K562 (cell line): ENCODE measurements at regions not wholly inside any gene's neighbourhood (a gene's known extent, or its start where the extent isn't known, plus 50 kb on each side); places are given as distances from the start of the nearest gene placed in this dataset.

Experiments used
- ATAC-seq: fragments of 200-7000 bp; cut with Tn5 transposase; 3 replicates; pipeline ENCODE4 v1.9.1; 2020; ENCODE audit warnings: moderate library complexity
- BruUV-seq: library from RNA; stranded (reverse); fragments of 400-500 nt; replicated peaks from 2 replicates; lab custom pipeline; 2021; lab: Mats Ljungman, UMichigan
- CTCF ChIA-PET: fragments of 300-600 bp; formaldehyde crosslinking; extraction: SDS; loops from one replicate; lab custom pipeline; 2021; ENCODE audit warnings: low intra/inter-chr PET ratio; lab: Yijun Ruan, JAX
- POLR2A ChIA-PET: fragments of 300-600, 350-650 bp; sonication (Branson Sonifier 250); formaldehyde crosslinking; extraction: SDS; loops from one replicate; lab custom pipeline; 2021; ENCODE audit warnings: antibody characterized with exemption, inconsistent platforms; lab: Yijun Ruan, JAX
- DNase-seq, 4 experiments: peaks; one replicate each; pipeline versions ENCODE4 v3.0.0 to v3.0.0-alpha.2; 2011 to 2018; ENCODE audit warnings: low spot score in 3 of 4, mixed read lengths in 3 of 4; ENCODE audit errors: extremely low read depth in 1 of 4
- FAIRE-seq: peaks from 2 replicates; lab custom pipeline; 2011; peaks lifted over from hg19 to GRCh38; lab: Jason Lieb, UNC
- H2AFZ ChIP-seq: 2 replicates; pipeline ENCODE4 v1.6.0; 2011; ENCODE audit warnings: low read depth, low read length, control low read depth, inconsistent platforms
- H3K27ac ChIP-seq: fragments of 200-600 bp; 3 replicates; pipeline ENCODE4 v1.8.0; 2011; ENCODE audit warnings: low read depth, mild to moderate bottlenecking, control low read depth, inconsistent platforms, low read length, moderate library complexity, mixed read lengths; ENCODE audit errors: extremely low read depth
- H3K27me3 ChIP-seq, 2 experiments: fragments of 300-600 bp in 1 of 2; 2 replicates in 1 of 2; 3 replicates in 1 of 2; pipeline versions ENCODE4 v1.6.0 to v1.8.0; 2011; ENCODE audit warnings: inconsistent platforms in 2 of 2, low read length in 2 of 2, mild to moderate bottlenecking in 1 of 2, mixed read lengths in 1 of 2, moderate library complexity in 1 of 2; ENCODE audit not compliant: control insufficient read depth in 2 of 2, insufficient read depth in 2 of 2
- H3K36me3 ChIP-seq: fragments of 300-600 bp; 3 replicates; pipeline ENCODE4 v1.8.0; 2011; ENCODE audit warnings: mild to moderate bottlenecking, low read length, inconsistent platforms; ENCODE audit not compliant: control insufficient read depth, insufficient read depth
- H3K4me1 ChIP-seq, 2 experiments: fragments of 200-600 bp in 1 of 2; replicated peaks in 1 of 2; 2 replicates in 1 of 2; 3 replicates in 1 of 2; pipeline versions ENCODE4 v1.5.1 to v1.8.0; 2011; ENCODE audit warnings: inconsistent platforms in 2 of 2, low read length in 2 of 2, mild to moderate bottlenecking in 1 of 2, mixed read lengths in 1 of 2, moderate library complexity in 1 of 2; ENCODE audit not compliant: control insufficient read depth in 2 of 2, insufficient read depth in 2 of 2
- H3K4me2 ChIP-seq: 2 replicates; pipeline ENCODE4 v1.6.1; 2011; ENCODE audit warnings: low read length, control low read depth, inconsistent platforms, mixed read lengths; ENCODE audit not compliant: insufficient read depth
- H3K4me3 ChIP-seq: fragments of 200-600 bp; sonication (generic), shearing (Covaris generic); 2 replicates; pipeline ENCODE4 v1.5.1; 2016; ENCODE audit warnings: control low read depth, inconsistent platforms
- H3K79me2 ChIP-seq: fragments of 200-600 bp; 3 replicates; pipeline ENCODE4 v1.8.0; 2011; ENCODE audit warnings: low read length, inconsistent platforms; ENCODE audit not compliant: control insufficient read depth, insufficient read depth
- H3K9ac ChIP-seq, 2 experiments: 2 replicates each; pipeline versions ENCODE4 v1.6.0 to v1.6.1; 2011; ENCODE audit warnings: low read depth in 2 of 2, low read length in 2 of 2, control low read depth in 1 of 2, inconsistent platforms in 1 of 2, mild to moderate bottlenecking in 1 of 2, mixed read lengths in 1 of 2; ENCODE audit not compliant: insufficient read depth in 1 of 2
- H3K9me1 ChIP-seq: one replicate; pipeline ENCODE4 v1.6.0; 2011; ENCODE audit warnings: inconsistent platforms, mild to moderate bottlenecking, low read length, moderate library complexity; ENCODE audit not compliant: control insufficient read depth, insufficient read depth
- H3K9me3 ChIP-seq: replicated peaks from 2 replicates; pipeline ENCODE4 v1.5.1; 2011; ENCODE audit warnings: low read depth, low read length, inconsistent platforms; ENCODE audit not compliant: control insufficient read depth, insufficient read depth
- H4K20me1 ChIP-seq: replicated peaks from 2 replicates; pipeline ENCODE4 v1.6.1; 2011; ENCODE audit warnings: low read length, inconsistent platforms, mixed read lengths; ENCODE audit not compliant: control insufficient read depth, insufficient read depth
- CSDE1 ChIP-seq, 2 experiments: fragments of 450-650 bp; IDR thresholded peaks; 2 replicates each; pipeline ENCODE4 v1.6.1; 2016; ENCODE audit warnings: mild to moderate bottlenecking in 1 of 2
- DMBX1 ChIP-seq: fragments of 250-450 bp; sonication (Bioruptor Pico); IDR thresholded peaks from 2 replicates; pipeline ENCODE4 v1.8.0; 2022; ENCODE audit warnings: inconsistent platforms, mild to moderate bottlenecking, moderate library complexity, borderline replicate concordance
- HCFC1 ChIP-seq: IDR thresholded peaks from 2 replicates; pipeline ENCODE4 v1.6.1; 2012; ENCODE audit warnings: low read depth, low read length, improper control_type of control experiment
- NCOA1 ChIP-seq: fragments of 450-650 bp; IDR thresholded peaks from 2 replicates; pipeline ENCODE4 v1.6.1; 2016; ENCODE audit warnings: low read depth
- NCOR1 ChIP-seq: fragments of 450-650 bp; IDR thresholded peaks from 2 replicates; pipeline ENCODE4 v1.6.1; 2016; ENCODE audit warnings: mild to moderate bottlenecking, moderate library complexity
- TAF15 ChIP-seq: fragments of 200-400 bp; formaldehyde crosslinking; IDR thresholded peaks from 2 replicates; pipeline ENCODE4 v1.6.1; 2017; ENCODE audit warnings: mild to moderate bottlenecking, low read depth, low read length, moderate library complexity
- TCF3 ChIP-seq: sonication (generic); formaldehyde crosslinking; IDR thresholded peaks from 2 replicates; pipeline ENCODE4 v1.4.0; 2020; ENCODE audit warnings: mild to moderate bottlenecking, missing genetic modification reagents
- TEAD4 ChIP-seq, 2 experiments: sonication (generic) in 1 of 2; formaldehyde crosslinking in 1 of 2; IDR thresholded peaks; 2 replicates each; pipeline versions ENCODE4 v1.6.1 to v1.8.0; 2012 to 2022; ENCODE audit warnings: borderline replicate concordance in 1 of 2, inconsistent platforms in 1 of 2, low read length in 1 of 2, mild to moderate bottlenecking in 1 of 2, missing genetic modification reagents in 1 of 2
- ZNF316 ChIP-seq: fragments of 450-650 bp; IDR thresholded peaks from 2 replicates; pipeline ENCODE4 v1.6.1; 2016
- WGBS: fragments of 100-300 bp; shearing (Covaris generic); methylation state at CpG from one replicate; pipeline ENCODE4 v1.1.6; 2016; ENCODE audit warnings: low coverage, mixed read lengths; ENCODE audit not compliant: insufficient coverage; ENCODE audit errors: missing lambda C conversion rate; 5-methylcytosine and 5-hydroxymethylcytosine counted together
- in situ Hi-C: fragments of 300-500 bp; cut with MboI; formaldehyde crosslinking; loops from 4 replicates; pipeline ENCODE4 v1.15.0; 2018; ENCODE audit warnings: inconsistent platforms, mixed read lengths
- intact Hi-C: fragments of 100-400 bp; cut with micrococcal nuclease; formaldehyde crosslinking; loops from 2 replicates; pipeline ENCODE4 v1.14.2; 2022

DNA sequence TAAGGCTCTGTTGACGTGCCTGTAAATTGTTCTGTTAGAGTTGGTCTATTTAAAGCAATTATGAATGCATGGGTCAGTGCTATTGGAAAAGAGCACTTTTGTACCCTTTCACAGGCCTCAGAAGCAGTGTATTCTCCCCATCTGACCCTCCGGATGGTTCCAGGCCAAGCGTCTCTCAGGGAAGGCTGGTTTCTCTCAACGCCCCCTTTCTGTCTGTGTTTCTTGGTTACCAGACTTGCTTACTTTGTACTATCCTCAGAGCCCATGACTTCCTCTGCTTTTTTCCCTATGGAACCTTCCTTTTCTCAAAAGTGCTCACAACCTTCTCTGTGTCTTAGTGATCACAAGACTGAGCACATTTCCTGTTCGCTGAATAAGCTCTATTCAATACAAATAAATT lies 559.3 kb upstream of the ZFP42 start:
- FAIRE-seq (no peak), DNase-seq (no peak), ATAC-seq (no peak)
- Histone ChIP-seq H4K20me1 (no peaks in the 10 kb centered on the region), H3K9me3 (no peaks in the 10 kb centered on the region), H3K9me1 (no peaks in the 10 kb centered on the region), H3K27me3 (no peaks in the 10 kb centered on the region), H3K9ac (no peak overlapping the region), H3K4me2 (no peak overlapping the region), H3K4me3 (no peak overlapping the region), H3K27ac (no peak overlapping the region), H3K4me1 (no peaks in the 10 kb centered on the region), H3K79me2 (no peaks in the 10 kb centered on the region), H3K36me3 (no peaks in the 10 kb centered on the region), H2AFZ (no peak overlapping the region)
- intact Hi-C loops (no loop called here), in situ Hi-C loops (no loop called here)
- WGBS: 9% methylated on average over 5 of the region's 5 CpGs
- TF ChIP-seq CSDE1 (IDR thresholded peaks at IDR 0.05) (no peak), TEAD4 (IDR thresholded peaks at IDR 0.05; ENCODE audit: low read length) (no peak), TEAD4 (CRISPR knock-in tag; IDR thresholded peaks at IDR 0.05; ENCODE audit: borderline replicate concordance) (no peak), NCOA1 (no peak), ZNF316 (no peak), NCOR1 (no peak)
- POLR2A ChIA-PET: no interaction called here
- CTCF ChIA-PET: no interaction called here
- BruUV-seq: no TSS peak

DNA sequence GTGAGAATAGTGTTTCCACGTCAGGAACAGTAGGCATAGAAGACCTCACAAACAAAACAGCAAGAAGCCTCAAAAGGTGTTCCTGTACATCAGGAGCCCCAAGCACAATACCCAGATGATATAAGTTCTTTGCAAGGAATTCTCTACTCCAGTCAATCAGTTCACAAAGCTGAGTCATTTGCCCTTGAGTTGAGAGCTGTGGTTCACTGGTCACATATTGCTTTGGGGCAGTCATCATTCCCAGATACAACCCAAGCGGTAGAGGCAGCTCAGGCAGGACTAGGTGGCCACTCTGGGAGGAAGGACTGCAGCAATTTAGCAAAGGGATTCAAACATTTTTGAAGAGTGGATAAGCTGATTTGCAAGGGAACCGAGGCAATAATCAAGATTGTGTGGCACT lies 551.5 kb upstream of the ZFP42 start:
- no peak overlapping the region for H3K9ac ChIP-seq
- no TSS peak for BruUV-seq
- no peak for DNase-seq
- no peaks in the 10 kb centered on the region for H3K36me3 ChIP-seq
- H4K20me1 ChIP-seq: no peaks in the 10 kb centered on the region
- no peaks in the 10 kb centered on the region for H3K9me3 ChIP-seq
- intact Hi-C loops: no loop called here
- no peak for FAIRE-seq
- H3K9me1 ChIP-seq: no peaks in the 10 kb centered on the region
- ATAC-seq: no peak
- CTCF ChIA-PET: no interaction called here
- no peak overlapping the region for H3K4me2 ChIP-seq
- no peaks in the 10 kb centered on the region for H3K4me1 ChIP-seq
- H3K27me3 ChIP-seq: no peaks in the 10 kb centered on the region
- H3K27ac ChIP-seq: no peak overlapping the region
- H3K79me2 ChIP-seq: no peaks in the 10 kb centered on the region
- no peak for TF ChIP-seq DMBX1
- no peak for TF ChIP-seq TAF15
- TF ChIP-seq HCFC1: no peak
- TF ChIP-seq TCF3: no peak
- H3K4me3 ChIP-seq: no peak overlapping the region
- POLR2A ChIA-PET: no interaction called here
- in situ Hi-C loops: no loop called here
- 3% methylated on average over 3 of the region's 3 CpGs for whole genome bisulfite sequencing
- no peak overlapping the region for H2AFZ ChIP-seq
